Prostate gland (tissue), 2 donors: ENCODE measurements at regions not wholly inside any gene's neighbourhood (a gene's known extent, or its start where the extent isn't known, plus 50 kb on each side); places are given as distances from the start of the nearest gene placed in this dataset.

Experiments
- DNase-seq: peaks from one replicate; pipeline ENCODE4 v3.0.0-alpha.2; 2019; ENCODE audit warnings: low spot score
- H3K27ac ChIP-seq, 2 donors: fragments of 200-600 bp; sonication (generic); 2 replicates each; pipeline ENCODE4 v1.5.1; 2017 to 2019
- H3K27me3 ChIP-seq: fragments of 200-600 bp; sonication (generic); replicated peaks from 2 replicates; pipeline ENCODE4 v1.5.1; 2019; ENCODE audit not compliant: insufficient read depth
- H3K36me3 ChIP-seq, 2 donors: fragments of 200-600 bp; sonication (generic); 1 replicate in 1 of 2; 2 replicates in 1 of 2; pipeline versions ENCODE4 v1.5.1 to v1.8.1; 2017 to 2019
- H3K4me1 ChIP-seq: fragments of 200-600 bp; sonication (generic); replicated peaks from 2 replicates; pipeline ENCODE4 v1.5.1; 2019
- H3K4me3 ChIP-seq, 2 donors: fragments of 200-600 bp; sonication (generic); 2 replicates each; pipeline ENCODE4 v1.5.1; 2017 to 2019
- H3K9me3 ChIP-seq: fragments of 200-600 bp; sonication (generic); 2 replicates; pipeline ENCODE4 v1.5.1; 2017
- POLR2A ChIP-seq: fragments of 450-650 bp; IDR thresholded peaks from one replicate; pipeline ENCODE4 v1.6.1; 2016; ENCODE audit warnings: antibody characterized with exemption, mild to moderate bottlenecking
- POLR2AphosphoS5 ChIP-seq: sonication (generic); formaldehyde crosslinking; IDR thresholded peaks from one replicate; pipeline ENCODE4 v1.6.1; 2017; ENCODE audit warnings: antibody characterized with exemption
- WGBS: methylation state at CpG from one replicate; pipeline ENCODE4 v1.1.5; 2018; 5-methylcytosine and 5-hydroxymethylcytosine counted together
- intact Hi-C: fragments of 100-400 bp; cut with DNase I; formaldehyde crosslinking; loops from one replicate; pipeline ENCODE4 v1.14.2; 2022
- TF ChIP-seq, protein P1 (sequence below), 4 experiments: fragments of 200-600 bp in 2 of 4; fragments of 450-650 bp in 2 of 4; sonication (generic) in 2 of 4; IDR thresholded peaks; 1 replicate in 3 of 4; 2 replicates in 1 of 4; pipeline ENCODE4 v1.5.1; 2016 to 2019; ENCODE audit warnings: antibody characterized with exemption in 4 of 4, mild to moderate bottlenecking in 2 of 4, moderate library complexity in 2 of 4

GRCh38 chr18:59068276-59069071, 71.2 kb upstream of the SEC11C start:
- H3K27ac ChIP-seq, result peak overlapping the region; percentile 83 to 95
- no peaks in the 10 kb centered on the region for H3K36me3 ChIP-seq
- H3K27me3 ChIP-seq, result no peaks in the 10 kb centered on the region
- no peaks in the 10 kb centered on the region for H3K4me1 ChIP-seq
- H3K4me3 ChIP-seq, result no peak overlapping the region
- no peaks in the 10 kb centered on the region for H3K9me3 ChIP-seq
- intact Hi-C loops, result loop anchor here (1.0 kb wide), 1 partner anchor 287 kb away; no protein-coding TSS in a partner anchor
- peak; percentile 62 for DNase-seq
- peak; percentile 80 for TF ChIP-seq POLR2AphosphoS5
- TF ChIP-seq, protein P1, sequence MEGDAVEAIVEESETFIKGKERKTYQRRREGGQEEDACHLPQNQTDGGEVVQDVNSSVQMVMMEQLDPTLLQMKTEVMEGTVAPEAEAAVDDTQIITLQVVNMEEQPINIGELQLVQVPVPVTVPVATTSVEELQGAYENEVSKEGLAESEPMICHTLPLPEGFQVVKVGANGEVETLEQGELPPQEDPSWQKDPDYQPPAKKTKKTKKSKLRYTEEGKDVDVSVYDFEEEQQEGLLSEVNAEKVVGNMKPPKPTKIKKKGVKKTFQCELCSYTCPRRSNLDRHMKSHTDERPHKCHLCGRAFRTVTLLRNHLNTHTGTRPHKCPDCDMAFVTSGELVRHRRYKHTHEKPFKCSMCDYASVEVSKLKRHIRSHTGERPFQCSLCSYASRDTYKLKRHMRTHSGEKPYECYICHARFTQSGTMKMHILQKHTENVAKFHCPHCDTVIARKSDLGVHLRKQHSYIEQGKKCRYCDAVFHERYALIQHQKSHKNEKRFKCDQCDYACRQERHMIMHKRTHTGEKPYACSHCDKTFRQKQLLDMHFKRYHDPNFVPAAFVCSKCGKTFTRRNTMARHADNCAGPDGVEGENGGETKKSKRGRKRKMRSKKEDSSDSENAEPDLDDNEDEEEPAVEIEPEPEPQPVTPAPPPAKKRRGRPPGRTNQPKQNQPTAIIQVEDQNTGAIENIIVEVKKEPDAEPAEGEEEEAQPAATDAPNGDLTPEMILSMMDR (IDR thresholded peaks at IDR 0.05), result no peak
- no peak for TF ChIP-seq POLR2A
- WGBS, result 78% methylated on average over 12 of the region's 12 CpGs

DNA sequence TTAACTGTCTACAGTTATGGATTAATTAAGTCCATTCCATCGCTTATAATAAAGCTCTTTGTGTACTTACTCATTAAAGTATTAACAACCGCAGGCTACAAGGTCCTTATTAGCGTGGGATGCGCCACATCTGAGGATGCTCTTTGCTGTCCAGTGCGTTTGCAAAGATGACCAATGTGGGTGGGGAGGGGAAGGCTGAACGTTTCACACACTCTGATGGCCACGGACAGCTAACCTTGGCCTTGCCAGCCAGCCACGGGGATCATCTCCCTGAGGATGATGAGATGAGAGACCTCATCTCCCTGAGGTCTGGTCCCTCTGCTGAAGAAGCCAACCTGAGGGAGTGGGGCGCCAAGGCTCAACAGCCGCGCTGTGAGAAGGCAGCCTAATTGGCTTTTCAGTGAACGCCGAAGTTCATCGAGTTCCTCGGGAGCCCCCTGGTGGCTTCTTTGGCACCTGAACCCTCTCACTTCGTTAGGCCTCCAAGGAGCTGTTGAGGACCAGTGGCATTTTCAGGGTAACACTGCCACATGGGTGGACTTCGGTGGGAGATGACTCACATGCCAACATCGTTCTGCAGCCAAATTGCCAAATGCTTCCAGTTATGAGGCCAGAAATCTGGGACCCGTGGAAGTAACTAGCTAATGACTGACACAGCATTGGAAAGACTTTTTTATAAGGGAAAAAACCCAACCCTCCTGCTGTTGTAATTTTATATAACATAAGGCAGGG, 69.3 kb upstream of the SEC11C start:
- intact Hi-C loops, result loop anchor here (1.0 kb wide), 1 partner anchor 302 kb away; no protein-coding TSS in a partner anchor
- WGBS, result 36% methylated on average over 15 of the region's 19 CpGs
- Histone ChIP-seq H3K4me3 (no peak overlapping the region), H3K27me3 (no peaks in the 10 kb centered on the region), H3K36me3 (no peaks in the 10 kb centered on the region), H3K9me3 (no peaks in the 10 kb centered on the region), H3K27ac (peak overlapping the region; percentile 83 to 95), H3K4me1 (no peaks in the 10 kb centered on the region)
- peak; percentile 63 for TF ChIP-seq POLR2AphosphoS5
- TF ChIP-seq POLR2A, result no peak
- TF ChIP-seq, protein P1 (IDR thresholded peaks at IDR 0.05), result peak; percentile 76 to 94 (median 91)
- DNase-seq, result peak; percentile 88

- TF ChIP-seq POLR2AphosphoS5 (no peak), POLR2A (no peak)
- TF ChIP-seq, protein P1 (IDR thresholded peaks at IDR 0.05), result no peak
- Histone ChIP-seq H3K4me3 (no peak overlapping the region), H3K27ac (peak overlapping the region in 1 of 2 donors; percentile 95), H3K27me3 (no peaks in the 10 kb centered on the region), H3K36me3 (no peaks in the 10 kb centered on the region), H3K9me3 (no peaks in the 10 kb centered on the region), H3K4me1 (no peaks in the 10 kb centered on the region)
- 97% methylated on average over 6 of the region's 6 CpGs for WGBS
- no peak for DNase-seq
- intact Hi-C loops, result no loop called here
Measured at GRCh38 chr18:59072727-59073421, 66.8 kb upstream of the SEC11C start.

DNA sequence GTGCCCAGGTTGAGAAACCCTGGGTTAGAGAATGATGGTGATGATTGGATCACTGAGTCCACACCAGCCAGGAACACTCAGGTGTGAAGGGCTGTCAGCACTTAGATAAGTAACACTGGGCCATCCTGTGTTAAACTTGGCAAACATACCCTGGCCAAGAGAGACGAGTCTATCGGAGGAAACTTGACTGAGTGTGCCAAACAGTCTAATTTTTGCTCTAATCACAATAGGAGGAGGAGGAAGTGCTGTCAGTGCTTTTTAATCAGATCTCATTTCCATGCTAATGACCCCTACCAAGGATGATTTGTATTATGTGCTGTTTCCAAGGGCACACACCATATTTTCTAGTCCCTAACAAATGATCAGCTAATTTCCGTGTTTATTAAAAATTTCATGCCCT, 63.8 kb upstream of the SEC11C start:
- DNase-seq, result no peak
- H3K4me1 ChIP-seq, result no peaks in the 10 kb centered on the region
- no peak overlapping the region for H3K4me3 ChIP-seq
- WGBS, result 36% methylated on average over 3 of the region's 3 CpGs
- H3K9me3 ChIP-seq, result no peaks in the 10 kb centered on the region
- no peaks in the 10 kb centered on the region for H3K36me3 ChIP-seq
- H3K27me3 ChIP-seq, result no peaks in the 10 kb centered on the region
- TF ChIP-seq, protein P1 (IDR thresholded peaks at IDR 0.05), result no peak
- TF ChIP-seq POLR2AphosphoS5, result peak; percentile 51
- TF ChIP-seq POLR2A, result no peak
- H3K27ac ChIP-seq, result peak overlapping the region in 1 of 2 donors; percentile 62
- intact Hi-C loops, result no loop called here
